SK-N-SH treated with all-trans-retinoic acid at 6 μM for 48 hours (cell line): ENCODE measurements at regions not wholly inside any gene's neighbourhood (a gene's known extent, or its start where the extent isn't known, plus 50 kb on each side); places are given as distances from the start of the nearest gene placed in this dataset.

Experiments used
- ATAC-seq: fragments of 200-7000 bp; cut with Tn5 transposase; 3 replicates; pipeline ENCODE4 v1.9.1; 2020; ENCODE audit warnings: mild to moderate bottlenecking, moderate library complexity
- ARNTL ChIP-seq: fragments of 450-650 bp; formaldehyde crosslinking; IDR thresholded peaks from 2 replicates; pipeline ENCODE4 v1.5.0; 2020; ENCODE audit warnings: low read depth, mild to moderate bottlenecking, moderate library complexity, borderline replicate concordance
- BACH2 ChIP-seq: fragments of 250-450 bp; sonication (Bioruptor Pico); IDR thresholded peaks from 2 replicates; pipeline ENCODE4 v1.9.0; 2021; ENCODE audit warnings: mild to moderate bottlenecking, borderline replicate concordance
- CSDC2 ChIP-seq: fragments of 250-450 bp; sonication (Bioruptor Pico); IDR thresholded peaks from 2 replicates; pipeline ENCODE4 v1.5.0; 2020; ENCODE audit warnings: mild to moderate bottlenecking, moderate library complexity
- GLIS3 ChIP-seq: fragments of 250-450 bp; sonication (Bioruptor Pico); IDR thresholded peaks from 2 replicates; pipeline ENCODE4 v1.5.0; 2020; ENCODE audit warnings: mild to moderate bottlenecking, moderate library complexity
- ISL1 ChIP-seq: fragments of 250-450 bp; sonication (Bioruptor Pico); IDR thresholded peaks from 2 replicates; pipeline ENCODE4 v2.1.2; 2022; ENCODE audit warnings: mild to moderate bottlenecking, moderate library complexity
- OSR1 ChIP-seq: fragments of 250-450 bp; sonication (Bioruptor Pico); IDR thresholded peaks from 2 replicates; pipeline ENCODE4 v1.8.0; 2022; ENCODE audit warnings: moderate library complexity, mild to moderate bottlenecking, inconsistent platforms
- PPARA ChIP-seq: fragments of 250-450 bp; sonication (Bioruptor Pico); IDR thresholded peaks from 2 replicates; pipeline ENCODE4 v1.5.0; 2020; ENCODE audit warnings: mild to moderate bottlenecking, borderline replicate concordance
- RARB ChIP-seq: fragments of 250-450 bp; sonication (Bioruptor Pico); IDR thresholded peaks from 2 replicates; pipeline ENCODE4 v1.8.0; 2021; ENCODE audit warnings: mild to moderate bottlenecking, moderate library complexity
- SNAI2 ChIP-seq: fragments of 250-450 bp; sonication (Bioruptor Pico); IDR thresholded peaks from 2 replicates; pipeline ENCODE4 v1.5.0; 2020; ENCODE audit warnings: mild to moderate bottlenecking, moderate library complexity
- TCF4 ChIP-seq: fragments of 250-450 bp; sonication (Bioruptor Pico); IDR thresholded peaks from 2 replicates; pipeline ENCODE4 v1.8.0; 2021; ENCODE audit warnings: mild to moderate bottlenecking, moderate library complexity, borderline replicate concordance
- TOX ChIP-seq: fragments of 250-450 bp; sonication (Bioruptor Pico); IDR thresholded peaks from 2 replicates; pipeline ENCODE4 v1.8.0; 2021; ENCODE audit warnings: mild to moderate bottlenecking, moderate library complexity, borderline replicate concordance
- ZC3H10 ChIP-seq: fragments of 250-450 bp; sonication (Bioruptor Pico); IDR thresholded peaks from 2 replicates; pipeline ENCODE4 v1.5.1; 2021; ENCODE audit warnings: mild to moderate bottlenecking, moderate library complexity
- ZFP3 ChIP-seq: fragments of 250-450 bp; sonication (Bioruptor Pico); IDR thresholded peaks from 2 replicates; pipeline ENCODE4 v1.5.0; 2020; ENCODE audit warnings: mild to moderate bottlenecking, moderate library complexity
- ZFP30 ChIP-seq: fragments of 450-650 bp; formaldehyde crosslinking; IDR thresholded peaks from 2 replicates; pipeline ENCODE4 v1.5.0; 2022; ENCODE audit warnings: mild to moderate bottlenecking, moderate library complexity
- ZNF565 ChIP-seq: fragments of 450-650 bp; formaldehyde crosslinking; conservative IDR thresholded peaks from 2 replicates; pipeline ENCODE4 v1.5.0; 2020; ENCODE audit warnings: low read depth, mild to moderate bottlenecking, moderate library complexity
- ZNF70 ChIP-seq: fragments of 450-650 bp; formaldehyde crosslinking; IDR thresholded peaks from 2 replicates; pipeline ENCODE4 v1.5.0; 2020; ENCODE audit warnings: mild to moderate bottlenecking, moderate library complexity
- ZNF8 ChIP-seq: fragments of 450-650 bp; formaldehyde crosslinking; IDR thresholded peaks from 2 replicates; pipeline ENCODE4 v1.5.0; 2020; ENCODE audit warnings: mild to moderate bottlenecking, moderate library complexity
- TF ChIP-seq, protein P1 (sequence below): fragments of 250-450 bp; sonication (Bioruptor Pico); IDR thresholded peaks from 2 replicates; pipeline ENCODE4 v1.8.0; 2020; ENCODE audit warnings: mild to moderate bottlenecking, moderate library complexity, borderline replicate concordance
- TF ChIP-seq, protein P2 (sequence below): fragments of 250-450 bp; sonication (Bioruptor Pico); IDR thresholded peaks from 2 replicates; pipeline ENCODE4 v1.5.1; 2020; ENCODE audit warnings: low read depth, mild to moderate bottlenecking, moderate library complexity
- TF ChIP-seq, protein P3 (sequence below): fragments of 250-450 bp; sonication (Bioruptor Pico); IDR thresholded peaks from 2 replicates; pipeline ENCODE4 v1.5.1; 2021; ENCODE audit warnings: mild to moderate bottlenecking, moderate library complexity
- TF ChIP-seq, protein P4 (sequence below): fragments of 250-450 bp; sonication (Bioruptor Pico); IDR thresholded peaks from 2 replicates; pipeline ENCODE4 v1.8.0; 2021; ENCODE audit warnings: low read depth, mild to moderate bottlenecking, moderate library complexity, borderline replicate concordance

DNA sequence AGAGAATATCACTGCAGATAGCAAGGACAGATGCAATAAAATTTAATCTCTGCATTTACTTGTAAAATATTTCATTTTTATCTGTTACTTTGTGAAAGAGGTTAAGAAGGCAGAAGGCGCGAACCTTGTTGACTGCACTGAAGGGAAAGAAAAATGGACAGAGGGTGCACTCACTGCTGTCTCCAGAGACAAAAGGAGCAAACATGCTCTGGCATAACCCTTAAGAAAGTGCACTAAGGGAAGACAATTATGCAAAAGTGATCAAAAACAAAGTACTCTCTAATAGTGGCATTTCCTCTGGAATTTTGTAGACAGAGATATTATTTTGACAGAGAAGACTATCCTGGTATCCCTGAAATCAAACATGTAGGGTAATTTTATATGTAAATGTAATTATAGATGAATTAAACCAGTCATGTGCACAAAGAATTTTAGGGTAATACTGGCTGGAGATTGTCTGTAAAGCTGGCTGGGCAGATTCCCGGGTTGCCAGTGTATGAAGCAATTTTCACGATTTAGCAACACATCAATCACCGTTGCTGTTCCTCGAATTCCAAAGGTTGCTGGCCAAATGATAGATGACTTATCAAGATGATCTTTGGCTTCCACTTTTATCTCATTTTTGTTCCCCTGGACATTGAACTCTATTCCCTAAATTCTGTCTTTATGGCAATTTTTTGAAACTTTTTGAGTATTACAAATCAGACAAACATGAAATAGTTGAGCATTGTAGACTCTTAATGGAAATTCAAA lies 1176.9 kb downstream of the SUCLG1 start:
- TF ChIP-seq ISL1 (no peak), OSR1 (CRISPR knock-in tag) (no peak), RARB (CRISPR knock-in tag) (no peak)
- TF ChIP-seq, protein P1, sequence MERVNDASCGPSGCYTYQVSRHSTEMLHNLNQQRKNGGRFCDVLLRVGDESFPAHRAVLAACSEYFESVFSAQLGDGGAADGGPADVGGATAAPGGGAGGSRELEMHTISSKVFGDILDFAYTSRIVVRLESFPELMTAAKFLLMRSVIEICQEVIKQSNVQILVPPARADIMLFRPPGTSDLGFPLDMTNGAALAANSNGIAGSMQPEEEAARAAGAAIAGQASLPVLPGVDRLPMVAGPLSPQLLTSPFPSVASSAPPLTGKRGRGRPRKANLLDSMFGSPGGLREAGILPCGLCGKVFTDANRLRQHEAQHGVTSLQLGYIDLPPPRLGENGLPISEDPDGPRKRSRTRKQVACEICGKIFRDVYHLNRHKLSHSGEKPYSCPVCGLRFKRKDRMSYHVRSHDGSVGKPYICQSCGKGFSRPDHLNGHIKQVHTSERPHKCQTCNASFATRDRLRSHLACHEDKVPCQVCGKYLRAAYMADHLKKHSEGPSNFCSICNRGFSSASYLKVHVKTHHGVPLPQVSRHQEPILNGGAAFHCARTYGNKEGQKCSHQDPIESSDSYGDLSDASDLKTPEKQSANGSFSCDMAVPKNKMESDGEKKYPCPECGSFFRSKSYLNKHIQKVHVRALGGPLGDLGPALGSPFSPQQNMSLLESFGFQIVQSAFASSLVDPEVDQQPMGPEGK (CRISPR knock-in tag): no peak
- ATAC-seq: no peak

DNA sequence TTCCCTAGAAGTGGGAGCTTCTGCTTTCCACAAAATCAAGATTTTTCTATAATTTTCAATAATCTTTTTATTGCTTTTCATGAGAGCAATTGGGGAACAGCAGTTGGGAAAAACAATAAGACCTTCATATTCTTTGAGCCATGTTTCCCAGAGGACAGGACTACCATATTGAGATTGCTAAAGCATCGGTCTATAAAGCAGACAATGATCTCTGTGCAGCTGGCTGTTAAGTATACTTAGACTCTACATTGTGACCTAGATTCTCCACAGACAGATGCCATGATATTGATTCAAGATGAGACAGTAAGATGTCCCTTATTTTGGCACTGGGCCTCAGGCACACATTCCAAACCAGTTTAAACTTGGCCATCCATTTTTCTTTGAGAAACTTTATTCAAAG lies 1178.7 kb downstream of the SUCLG1 start:
- no peak for ATAC-seq
- TF ChIP-seq OSR1 (CRISPR knock-in tag) (no peak), ZNF565 (CRISPR knock-in tag) (no peak), ZFP3 (no peak), RARB (CRISPR knock-in tag) (no peak), TOX (no peak), ZNF70 (CRISPR knock-in tag) (no peak), TCF4 (CRISPR knock-in tag) (no peak), ZFP30 (CRISPR knock-in tag) (no peak), ZNF8 (CRISPR knock-in tag) (no peak), CSDC2 (CRISPR knock-in tag) (no peak), BACH2 (CRISPR knock-in tag) (no peak), PPARA (CRISPR knock-in tag) (no peak), ARNTL (CRISPR knock-in tag) (no peak), ISL1 (no peak), SNAI2 (CRISPR knock-in tag) (no peak)
- TF ChIP-seq, protein P1 (CRISPR knock-in tag): no peak
- TF ChIP-seq, protein P2, sequence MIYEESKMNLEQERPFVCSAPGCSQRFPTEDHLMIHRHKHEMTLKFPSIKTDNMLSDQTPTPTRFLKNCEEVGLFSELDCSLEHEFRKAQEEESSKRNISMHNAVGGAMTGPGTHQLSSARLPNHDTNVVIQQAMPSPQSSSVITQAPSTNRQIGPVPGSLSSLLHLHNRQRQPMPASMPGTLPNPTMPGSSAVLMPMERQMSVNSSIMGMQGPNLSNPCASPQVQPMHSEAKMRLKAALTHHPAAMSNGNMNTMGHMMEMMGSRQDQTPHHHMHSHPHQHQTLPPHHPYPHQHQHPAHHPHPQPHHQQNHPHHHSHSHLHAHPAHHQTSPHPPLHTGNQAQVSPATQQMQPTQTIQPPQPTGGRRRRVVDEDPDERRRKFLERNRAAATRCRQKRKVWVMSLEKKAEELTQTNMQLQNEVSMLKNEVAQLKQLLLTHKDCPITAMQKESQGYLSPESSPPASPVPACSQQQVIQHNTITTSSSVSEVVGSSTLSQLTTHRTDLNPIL (CRISPR knock-in tag): no peak
- TF ChIP-seq, protein P3, sequence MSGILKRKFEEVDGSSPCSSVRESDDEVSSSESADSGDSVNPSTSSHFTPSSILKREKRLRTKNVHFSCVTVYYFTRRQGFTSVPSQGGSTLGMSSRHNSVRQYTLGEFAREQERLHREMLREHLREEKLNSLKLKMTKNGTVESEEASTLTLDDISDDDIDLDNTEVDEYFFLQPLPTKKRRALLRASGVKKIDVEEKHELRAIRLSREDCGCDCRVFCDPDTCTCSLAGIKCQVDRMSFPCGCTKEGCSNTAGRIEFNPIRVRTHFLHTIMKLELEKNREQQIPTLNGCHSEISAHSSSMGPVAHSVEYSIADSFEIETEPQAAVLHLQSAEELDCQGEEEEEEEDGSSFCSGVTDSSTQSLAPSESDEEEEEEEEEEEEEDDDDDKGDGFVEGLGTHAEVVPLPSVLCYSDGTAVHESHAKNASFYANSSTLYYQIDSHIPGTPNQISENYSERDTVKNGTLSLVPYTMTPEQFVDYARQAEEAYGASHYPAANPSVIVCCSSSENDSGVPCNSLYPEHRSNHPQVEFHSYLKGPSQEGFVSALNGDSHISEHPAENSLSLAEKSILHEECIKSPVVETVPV (CRISPR knock-in tag): no peak
- TF ChIP-seq, protein P4, sequence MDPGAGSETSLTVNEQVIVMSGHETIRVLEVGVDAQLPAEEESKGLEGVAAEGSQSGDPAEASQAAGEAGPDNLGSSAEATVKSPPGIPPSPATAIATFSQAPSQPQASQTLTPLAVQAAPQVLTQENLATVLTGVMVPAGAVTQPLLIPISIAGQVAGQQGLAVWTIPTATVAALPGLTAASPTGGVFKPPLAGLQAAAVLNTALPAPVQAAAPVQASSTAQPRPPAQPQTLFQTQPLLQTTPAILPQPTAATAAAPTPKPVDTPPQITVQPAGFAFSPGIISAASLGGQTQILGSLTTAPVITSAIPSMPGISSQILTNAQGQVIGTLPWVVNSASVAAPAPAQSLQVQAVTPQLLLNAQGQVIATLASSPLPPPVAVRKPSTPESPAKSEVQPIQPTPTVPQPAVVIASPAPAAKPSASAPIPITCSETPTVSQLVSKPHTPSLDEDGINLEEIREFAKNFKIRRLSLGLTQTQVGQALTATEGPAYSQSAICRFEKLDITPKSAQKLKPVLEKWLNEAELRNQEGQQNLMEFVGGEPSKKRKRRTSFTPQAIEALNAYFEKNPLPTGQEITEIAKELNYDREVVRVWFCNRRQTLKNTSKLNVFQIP (CRISPR knock-in tag): no peak
- TF ChIP-seq, all 23 proteins: peak for 0

DNA sequence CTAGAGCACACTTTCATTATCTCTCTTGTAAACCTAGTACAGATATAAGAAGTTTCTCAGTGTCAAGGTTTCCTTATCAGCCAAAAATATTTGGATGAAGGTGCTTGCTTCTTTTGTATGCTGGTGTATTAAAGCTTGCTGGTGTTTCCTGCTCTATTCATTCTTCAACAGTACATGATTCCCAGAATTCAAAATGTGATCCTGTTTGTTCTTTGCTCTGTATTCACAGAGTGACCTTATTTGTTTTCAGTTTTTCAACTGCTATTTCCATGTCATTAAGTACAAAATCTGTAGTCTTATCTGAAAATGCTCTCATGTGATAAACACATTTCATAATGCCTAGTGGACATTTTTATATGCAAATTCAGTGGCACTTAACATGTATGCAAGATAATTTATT lies 1185.8 kb downstream of the SUCLG1 start:
- no peak for ATAC-seq
- TF ChIP-seq, protein P1 (CRISPR knock-in tag): no peak
- TF ChIP-seq RARB (CRISPR knock-in tag) (no peak), ARNTL (CRISPR knock-in tag) (no peak), ZFP30 (CRISPR knock-in tag) (no peak), TCF4 (CRISPR knock-in tag) (no peak), OSR1 (CRISPR knock-in tag) (no peak), ZC3H10 (CRISPR knock-in tag) (no peak), GLIS3 (CRISPR knock-in tag) (no peak), PPARA (CRISPR knock-in tag) (no peak)
- TF ChIP-seq, protein P2 (CRISPR knock-in tag): no peak
- TF ChIP-seq, protein P3 (CRISPR knock-in tag): no peak
